ENCODE measurements at regions not wholly inside any gene's neighbourhood (a gene's known extent, or its start where the extent isn't known, plus 50 kb on each side); places are given as distances from the start of the nearest gene placed in this dataset.
A peak's percentile ranks its signal among the peaks of the same experiment; 100 is the strongest.

GRCh38 chr5:17113174-17113958, 104.1 kb upstream of the BASP1 start:
- Histone ChIP-seq H3K9me3 (no peaks in the 10 kb centered on the region), H3K36me3 (no peaks in the 10 kb centered on the region), H3K27ac (no peak overlapping the region), H3K4me1 (no peaks in the 10 kb centered on the region), H3K4me3 (no peak overlapping the region), H3K27me3 (no peaks in the 10 kb centered on the region)
- 66 to 70% methylated on average over 9 of the region's 9 CpGs for WGBS, 2 donors (ENCODE audit: low coverage in 1 of 2)
- no peak for ATAC-seq
- no peak for TF ChIP-seq EP300 (IDR thresholded peaks at IDR 0.05)
- no peak for TF ChIP-seq CTCF (IDR thresholded peaks at IDR 0.05)
- TF ChIP-seq POLR2AphosphoS5 (IDR thresholded peaks at IDR 0.05), result no peak
- no peak for TF ChIP-seq POLR2A (IDR thresholded peaks at IDR 0.05)

DNA sequence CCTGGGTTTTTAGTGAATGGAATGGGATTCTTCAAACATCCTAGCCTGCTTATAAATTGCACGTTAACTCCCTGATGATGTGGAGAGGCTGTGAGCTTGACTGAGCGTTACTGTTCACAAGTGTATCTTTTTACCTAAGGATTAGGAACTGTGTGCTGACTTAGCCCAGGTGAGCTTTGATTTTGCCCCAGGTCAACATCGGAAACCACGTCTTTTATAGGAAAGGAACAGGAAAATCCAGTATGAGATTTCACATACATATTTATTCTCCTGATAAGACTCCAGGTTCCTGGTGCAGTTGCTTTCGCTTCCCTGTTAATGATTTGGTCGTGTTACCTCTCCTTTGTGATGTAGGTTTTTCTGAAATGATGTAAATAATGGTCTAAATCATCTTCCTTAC, 103.2 kb upstream of the BASP1 start:
- ATAC-seq, result no peak
- no peaks in the 10 kb centered on the region for H3K4me1 ChIP-seq
- TF ChIP-seq EP300 (IDR thresholded peaks at IDR 0.05), result no peak
- no peak overlapping the region for H3K27ac ChIP-seq
- no peaks in the 10 kb centered on the region for H3K36me3 ChIP-seq
- WGBS, 2 donors (ENCODE audit: low coverage in 1 of 2), result 81 to 84% methylated on average over 5 to 6 of the region's 6 CpGs
- H3K9me3 ChIP-seq, result no peaks in the 10 kb centered on the region
- H3K4me3 ChIP-seq, result no peak overlapping the region
- H3K27me3 ChIP-seq, result no peaks in the 10 kb centered on the region

DNA sequence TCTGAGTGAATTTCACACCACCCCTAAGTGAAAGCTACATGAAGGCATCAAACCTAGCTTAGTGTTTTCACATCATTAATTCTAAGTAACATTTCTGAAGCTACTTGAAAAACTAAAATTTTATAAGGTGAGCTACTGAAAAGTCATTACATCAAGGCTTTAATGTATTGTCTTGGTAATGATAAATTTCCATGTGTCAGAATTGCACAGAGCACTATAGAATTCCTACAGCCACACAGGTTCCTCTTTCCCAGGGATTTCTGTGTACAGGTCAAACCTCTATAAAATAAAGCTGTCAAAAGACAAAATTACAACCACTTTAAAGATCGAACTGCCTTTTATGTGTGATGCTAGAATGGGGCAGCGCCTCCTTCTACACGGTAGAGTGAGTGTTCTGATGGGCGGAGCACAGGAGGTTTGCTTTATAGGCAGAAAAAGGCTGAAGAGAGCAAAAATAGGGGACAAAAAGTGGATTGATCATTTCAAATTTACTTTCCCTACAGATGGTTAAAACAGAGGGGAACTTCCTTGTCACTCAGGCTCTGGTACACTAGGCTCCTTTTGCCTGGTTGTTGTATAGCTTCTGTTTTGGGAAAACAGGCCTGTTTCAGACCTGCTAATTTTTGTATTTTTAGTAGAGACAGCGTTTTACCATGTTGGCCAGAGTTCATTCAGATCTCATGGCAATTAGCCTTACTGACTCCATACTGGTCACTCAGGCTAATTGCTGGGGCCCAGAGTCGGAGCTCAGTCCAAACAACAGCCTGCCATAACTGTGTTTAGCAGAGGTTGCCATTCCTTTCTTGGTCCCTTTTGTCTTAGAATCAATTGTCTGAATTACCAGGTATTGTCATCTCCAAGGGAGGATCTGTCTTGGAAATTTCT, 102.5 kb upstream of the BASP1 start:
- H3K36me3 ChIP-seq, result no peaks in the 10 kb centered on the region
- no peak for TF ChIP-seq POLR2AphosphoS5 (IDR thresholded peaks at IDR 0.05)
- no peak for TF ChIP-seq POLR2A (IDR thresholded peaks at IDR 0.05)
- TF ChIP-seq CTCF (IDR thresholded peaks at IDR 0.05), result no peak
- TF ChIP-seq EP300 (IDR thresholded peaks at IDR 0.05), result no peak
- no peaks in the 10 kb centered on the region for H3K27me3 ChIP-seq
- no peak overlapping the region for H3K4me3 ChIP-seq
- no peaks in the 10 kb centered on the region for H3K4me1 ChIP-seq
- H3K9me3 ChIP-seq, result no peaks in the 10 kb centered on the region
- ATAC-seq, result no peak
- no peak overlapping the region for H3K27ac ChIP-seq
- 78 to 81% methylated on average over 5 of the region's 6 CpGs for WGBS, 2 donors (ENCODE audit: low coverage in 1 of 2)

DNA sequence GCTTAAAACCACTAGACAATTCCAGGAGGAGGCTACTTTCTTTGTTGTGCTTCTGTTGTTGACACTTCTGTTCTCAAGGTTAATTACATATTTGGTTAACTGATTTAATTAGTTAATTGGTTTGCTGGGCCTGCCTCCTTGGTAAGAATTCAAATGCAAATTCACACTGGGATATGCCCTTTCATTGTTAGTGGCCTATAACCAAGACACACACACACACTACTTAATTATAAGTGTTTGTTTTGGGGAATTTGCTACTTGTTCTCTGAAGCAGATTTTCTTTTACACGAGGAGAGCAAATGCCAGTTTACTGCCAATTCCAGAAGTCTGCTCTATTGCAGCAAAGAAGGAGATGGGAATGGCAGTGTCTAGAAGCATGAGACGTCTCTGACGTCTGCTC, 101.6 kb upstream of the BASP1 start:
- TF ChIP-seq EP300 (IDR thresholded peaks at IDR 0.05), result no peak
- no peak for TF ChIP-seq CTCF (IDR thresholded peaks at IDR 0.05)
- TF ChIP-seq POLR2AphosphoS5 (IDR thresholded peaks at IDR 0.05), result no peak
- no peak for TF ChIP-seq POLR2A (IDR thresholded peaks at IDR 0.05)
- H3K27ac ChIP-seq, result no peak overlapping the region
- no peaks in the 10 kb centered on the region for H3K36me3 ChIP-seq
- no peak overlapping the region for H3K4me3 ChIP-seq
- ATAC-seq, result no peak
- 38 to 44% methylated on average over 1 of the region's 3 CpGs for WGBS, 2 donors (ENCODE audit: low coverage in 1 of 2)
- H3K4me1 ChIP-seq, result no peaks in the 10 kb centered on the region
- no peaks in the 10 kb centered on the region for H3K9me3 ChIP-seq
- H3K27me3 ChIP-seq, result no peaks in the 10 kb centered on the region

GRCh38 chr5:17118631-17119030, 98.8 kb upstream of the BASP1 start:
- Histone ChIP-seq H3K27me3 (no peaks in the 10 kb centered on the region), H3K36me3 (no peaks in the 10 kb centered on the region), H3K4me1 (no peaks in the 10 kb centered on the region), H3K9me3 (no peaks in the 10 kb centered on the region), H3K27ac (no peak overlapping the region), H3K4me3 (no peak overlapping the region)
- ATAC-seq, result peak; percentile 89
- TF ChIP-seq POLR2A (IDR thresholded peaks at IDR 0.05) (no peak), EP300 (IDR thresholded peaks at IDR 0.05) (no peak), CTCF (IDR thresholded peaks at IDR 0.05) (no peak), POLR2AphosphoS5 (IDR thresholded peaks at IDR 0.05) (no peak)
- 44 to 69% methylated on average over 6 to 8 of the region's 9 CpGs for WGBS, 2 donors (ENCODE audit: low coverage in 1 of 2)

All from gastroesophageal sphincter (tissue), 4 donors.